Mucosa of rectum (tissue), 2 donors: ENCODE measurements at regions not wholly inside any gene's neighbourhood (a gene's known extent, or its start where the extent isn't known, plus 50 kb on each side); places are given as distances from the start of the nearest gene placed in this dataset.

Experiments
- H3K27ac ChIP-seq, 2 donors: one replicate each; pipeline ENCODE4 v1.7.0; 2013; ENCODE audit warnings: inconsistent platforms in 2 of 2, low read depth in 2 of 2, low read length in 2 of 2
- H3K27me3 ChIP-seq, 2 donors: one replicate each; pipeline ENCODE4 v1.7.0; 2013; ENCODE audit warnings: low read length in 2 of 2; ENCODE audit not compliant: control insufficient read depth in 2 of 2, insufficient read depth in 2 of 2
- H3K36me3 ChIP-seq, 2 donors: one replicate each; pipeline ENCODE4 v1.7.0; 2013; ENCODE audit warnings: low read length in 2 of 2; ENCODE audit not compliant: control insufficient read depth in 2 of 2, insufficient read depth in 2 of 2
- H3K4me1 ChIP-seq, 2 donors: one replicate each; pipeline ENCODE4 v1.7.0; 2013; ENCODE audit warnings: low read length in 2 of 2, mild to moderate bottlenecking in 1 of 2; ENCODE audit not compliant: control insufficient read depth in 2 of 2, insufficient read depth in 2 of 2
- H3K4me3 ChIP-seq, 2 donors: one replicate each; pipeline ENCODE4 v1.7.0; 2013; ENCODE audit warnings: low read length in 2 of 2
- H3K9ac ChIP-seq, 2 donors: one replicate each; pipeline ENCODE4 v1.7.0; 2013; ENCODE audit warnings: low read length in 2 of 2, low read depth in 1 of 2, mild to moderate bottlenecking in 1 of 2
- H3K9me3 ChIP-seq, 2 donors: one replicate each; pipeline ENCODE4 v1.7.0; 2013; ENCODE audit warnings: low read length in 2 of 2; ENCODE audit not compliant: control insufficient read depth in 2 of 2
- donor health status: healthy.
- donor health status: Normal muscosa, but diverticular disease.

DNA sequence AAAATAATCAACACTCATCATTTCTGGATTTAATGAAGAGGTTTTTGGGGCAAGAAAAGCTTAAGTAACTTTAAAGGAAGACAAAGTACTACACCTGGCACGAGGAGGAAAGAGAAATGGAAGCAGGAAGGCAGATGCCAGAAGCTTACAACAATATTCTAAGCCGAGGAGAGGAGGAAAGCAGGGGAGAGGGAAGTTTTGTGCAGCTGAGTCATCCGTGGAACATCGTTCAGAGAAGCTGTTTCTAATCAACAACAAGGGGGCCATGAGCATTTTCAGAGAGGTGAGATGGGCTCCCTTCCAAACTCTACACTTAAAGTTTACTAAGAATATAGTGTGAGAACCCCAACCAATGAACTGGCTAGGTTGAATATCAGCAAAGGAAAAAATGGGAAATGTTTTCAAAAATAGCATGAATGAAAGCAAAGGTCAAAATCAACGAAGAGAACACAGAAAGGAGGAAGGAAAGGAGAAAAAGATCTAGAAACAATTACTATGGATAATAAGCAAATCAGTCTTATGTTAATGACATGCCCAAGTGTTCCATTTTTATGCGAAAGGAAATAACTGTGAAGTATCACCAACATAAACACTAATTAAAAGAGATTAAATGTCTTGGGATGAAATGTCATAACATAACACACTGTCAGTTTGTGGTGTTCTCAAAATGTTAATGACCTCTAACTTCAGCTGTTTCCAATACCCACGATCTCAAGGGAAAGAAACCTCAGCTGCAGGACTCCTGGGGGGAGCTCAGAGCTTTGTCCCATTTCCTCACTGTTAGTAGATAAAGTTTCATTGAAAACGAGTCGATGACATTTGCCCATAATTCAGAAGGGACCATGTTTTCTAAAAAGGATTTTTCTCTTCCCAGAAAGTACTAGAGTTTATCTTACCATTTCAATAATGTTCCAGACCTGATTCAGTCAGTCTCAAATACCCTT lies 203.4 kb upstream of the STXBP5 start:
- H3K9ac ChIP-seq: no peak overlapping the region
- H3K9me3 ChIP-seq: no peaks in the 10 kb centered on the region
- H3K36me3 ChIP-seq: no peaks in the 10 kb centered on the region
- H3K4me3 ChIP-seq: no peak overlapping the region
- no peaks in the 10 kb centered on the region for H3K4me1 ChIP-seq
- H3K27ac ChIP-seq: no peak overlapping the region
- no peaks in the 10 kb centered on the region for H3K27me3 ChIP-seq

DNA sequence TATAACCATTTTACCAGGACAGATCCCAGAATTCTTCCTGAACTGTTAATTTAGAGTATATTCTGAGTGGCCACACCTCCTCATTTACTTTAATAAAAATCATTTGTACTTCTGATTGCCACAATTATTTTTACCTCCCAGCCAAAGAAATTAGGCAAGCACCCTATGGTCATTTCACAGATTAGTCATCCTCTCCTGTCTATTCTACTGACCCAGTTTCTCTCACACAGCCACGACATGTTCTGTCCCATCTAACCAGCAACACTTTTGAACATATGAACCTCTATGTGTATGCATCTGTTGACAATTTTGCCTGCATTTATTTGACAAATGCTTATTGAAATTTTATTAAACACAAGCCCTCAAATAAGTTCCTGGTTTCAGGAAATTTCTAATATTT lies 202.6 kb upstream of the STXBP5 start:
- Histone ChIP-seq H3K4me1 (no peaks in the 10 kb centered on the region), H3K4me3 (no peak overlapping the region), H3K9me3 (no peaks in the 10 kb centered on the region), H3K27ac (no peak overlapping the region), H3K27me3 (no peaks in the 10 kb centered on the region), H3K9ac (no peak overlapping the region), H3K36me3 (no peaks in the 10 kb centered on the region)

- no peaks in the 10 kb centered on the region for H3K9me3 ChIP-seq
- H3K9ac ChIP-seq: no peak overlapping the region
- no peaks in the 10 kb centered on the region for H3K27me3 ChIP-seq
- H3K4me3 ChIP-seq: no peak overlapping the region
- H3K4me1 ChIP-seq: no peaks in the 10 kb centered on the region
- H3K36me3 ChIP-seq: no peaks in the 10 kb centered on the region
- H3K27ac ChIP-seq: no peak overlapping the region
These were observed 201.0 kb upstream of the STXBP5 start for GRCh38 chr6:147003186-147003585.

GRCh38 chr6:147005499-147005898 lies 198.7 kb upstream of the STXBP5 start:
- Histone ChIP-seq H3K27ac (no peak overlapping the region), H3K9ac (no peak overlapping the region), H3K36me3 (no peaks in the 10 kb centered on the region), H3K4me1 (no peaks in the 10 kb centered on the region), H3K27me3 (no peaks in the 10 kb centered on the region), H3K4me3 (no peak overlapping the region), H3K9me3 (no peaks in the 10 kb centered on the region)

GRCh38 chr6:147007441-147007840 lies 196.8 kb upstream of the STXBP5 start:
- Histone ChIP-seq H3K27me3 (no peaks in the 10 kb centered on the region), H3K27ac (no peak overlapping the region), H3K36me3 (no peaks in the 10 kb centered on the region), H3K9ac (no peak overlapping the region), H3K4me1 (no peaks in the 10 kb centered on the region), H3K4me3 (no peak overlapping the region), H3K9me3 (no peaks in the 10 kb centered on the region)

DNA sequence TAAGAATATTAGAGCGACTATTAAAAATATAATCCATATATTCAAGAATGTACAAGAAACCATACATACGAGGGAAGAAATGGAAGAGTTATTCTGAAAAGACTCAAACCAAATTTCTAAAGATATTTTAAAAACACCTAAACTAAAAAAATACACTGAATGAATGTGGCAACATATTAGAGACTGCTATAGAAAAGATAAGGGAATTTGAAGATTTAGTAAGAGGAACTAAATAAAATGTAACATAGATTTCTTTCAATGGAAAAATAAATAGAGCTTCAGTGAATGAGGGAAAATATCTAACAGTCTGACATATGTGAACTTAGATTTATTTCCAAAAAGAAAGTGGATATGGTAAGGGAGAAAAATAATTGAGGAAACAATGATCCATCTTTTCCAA lies 194.9 kb upstream of the STXBP5 start:
- no peak overlapping the region for H3K27ac ChIP-seq
- no peaks in the 10 kb centered on the region for H3K9me3 ChIP-seq
- no peaks in the 10 kb centered on the region for H3K27me3 ChIP-seq
- H3K9ac ChIP-seq: no peak overlapping the region
- H3K36me3 ChIP-seq: no peaks in the 10 kb centered on the region
- H3K4me3 ChIP-seq: no peak overlapping the region
- H3K4me1 ChIP-seq: no peaks in the 10 kb centered on the region

DNA sequence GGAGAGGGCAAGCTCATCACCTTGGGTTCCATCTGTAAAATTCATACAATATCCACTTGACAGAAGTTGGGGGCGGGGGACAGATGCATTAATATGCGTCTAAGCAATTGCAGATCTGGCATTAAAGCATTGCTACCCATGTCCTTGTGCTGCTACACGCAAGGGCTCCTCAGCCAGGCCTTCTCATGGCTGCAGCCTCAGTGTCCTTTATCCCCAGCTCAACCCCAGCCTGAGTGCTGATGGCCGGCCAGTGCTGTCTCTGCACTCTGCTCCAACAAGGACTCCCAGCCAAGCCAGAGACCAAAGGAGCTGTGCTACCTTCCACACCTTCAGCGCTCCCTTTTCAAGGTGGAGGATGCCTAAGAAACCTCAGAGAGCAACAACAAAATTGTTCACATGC lies 188.5 kb upstream of the STXBP5 start:
- Histone ChIP-seq H3K9me3 (no peaks in the 10 kb centered on the region), H3K27me3 (no peaks in the 10 kb centered on the region), H3K27ac (no peak overlapping the region), H3K4me3 (no peak overlapping the region), H3K36me3 (no peaks in the 10 kb centered on the region), H3K9ac (no peak overlapping the region), H3K4me1 (no peaks in the 10 kb centered on the region)

DNA sequence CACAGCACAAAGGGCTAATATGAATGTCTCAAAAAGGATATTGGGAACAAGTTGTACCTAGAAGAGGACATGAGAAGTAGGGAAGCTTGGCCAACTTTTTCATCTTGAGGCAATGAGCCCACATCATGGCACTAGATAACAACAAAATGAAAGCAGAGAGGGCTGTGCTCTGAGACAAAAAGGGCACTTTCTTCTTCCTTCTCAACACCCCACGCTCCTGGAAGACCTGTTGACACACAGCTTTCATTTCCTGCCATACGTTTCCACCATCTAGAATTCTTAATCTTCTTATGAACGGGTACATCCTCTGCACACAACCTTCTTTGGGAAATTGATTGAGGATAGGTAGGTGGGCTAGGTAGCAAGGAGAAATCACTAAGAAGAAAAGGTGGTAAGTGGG lies 187.8 kb upstream of the STXBP5 start:
- Histone ChIP-seq H3K36me3 (no peaks in the 10 kb centered on the region), H3K4me3 (no peak overlapping the region), H3K27ac (no peak overlapping the region), H3K9me3 (no peaks in the 10 kb centered on the region), H3K27me3 (no peaks in the 10 kb centered on the region), H3K9ac (no peak overlapping the region), H3K4me1 (no peaks in the 10 kb centered on the region)

DNA sequence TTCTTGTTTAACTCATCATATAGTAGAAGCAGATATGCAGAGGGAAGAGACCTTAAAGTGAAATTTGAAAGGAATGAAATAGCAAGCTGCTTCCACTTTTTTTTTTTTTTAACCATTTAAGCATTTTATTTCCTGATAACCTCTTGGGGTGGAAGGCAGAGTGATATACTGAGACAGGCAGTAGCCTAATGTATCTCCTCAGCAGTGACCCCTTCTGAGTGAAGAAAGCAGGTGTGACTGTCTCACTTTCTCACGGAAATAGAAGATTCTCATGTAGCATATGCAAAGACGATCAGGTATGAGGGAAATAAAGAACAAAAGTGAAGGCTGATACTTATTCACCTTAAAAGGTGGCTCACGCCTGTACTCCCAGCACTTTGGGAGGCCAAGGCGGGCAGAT lies 187.1 kb upstream of the STXBP5 start:
- Histone ChIP-seq H3K27me3 (no peaks in the 10 kb centered on the region), H3K9me3 (no peaks in the 10 kb centered on the region), H3K4me3 (no peak overlapping the region), H3K27ac (no peak overlapping the region), H3K4me1 (no peaks in the 10 kb centered on the region), H3K9ac (no peak overlapping the region), H3K36me3 (no peaks in the 10 kb centered on the region)

DNA sequence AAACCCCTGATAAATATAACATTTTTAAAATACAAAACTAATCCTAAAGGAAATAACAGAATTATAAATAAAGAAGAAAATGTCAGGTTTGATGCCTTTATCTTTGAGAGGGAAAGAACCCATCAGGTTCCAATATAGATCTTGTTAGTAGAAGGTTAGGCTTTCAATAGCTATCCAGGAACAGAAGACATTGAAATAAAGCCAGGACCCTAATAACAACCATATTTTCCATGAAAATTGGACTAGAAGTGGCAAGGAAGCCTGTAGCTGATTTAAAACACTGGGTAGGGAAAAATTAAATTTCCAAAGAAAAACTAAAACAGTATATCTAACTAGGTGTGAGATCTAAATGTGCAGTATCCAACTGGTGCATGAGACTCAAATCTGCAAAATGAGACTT lies 185.2 kb upstream of the STXBP5 start:
- Histone ChIP-seq H3K27me3 (no peaks in the 10 kb centered on the region), H3K4me1 (no peaks in the 10 kb centered on the region), H3K9ac (no peak overlapping the region), H3K9me3 (no peaks in the 10 kb centered on the region), H3K36me3 (no peaks in the 10 kb centered on the region), H3K27ac (no peak overlapping the region), H3K4me3 (no peak overlapping the region)
